ENCODE measurements at regions not wholly inside any gene's neighbourhood (a gene's known extent, or its start where the extent isn't known, plus 50 kb on each side); places are given as distances from the start of the nearest gene placed in this dataset.

GRCh38 chr3:10674578-10674977 is 141.4 kb upstream of the SLC6A11 start:
- Mint-ChIP-seq H3K36me3 (ENCODE audit: low read depth) (no peaks in the 10 kb centered on the region), H3K4me1 (peaks cover 5% of the 10 kb centered on the region; the same call in 2 of the 3 replicates), H3K4me3 (no peak overlapping the region), H3K27ac (no peak overlapping the region), H3K27me3 (ENCODE audit: insufficient read depth, low read depth, poor library complexity) (peaks cover 2% of the 10 kb centered on the region), H3K9me3 (no peaks in the 10 kb centered on the region)
- Histone ChIP-seq H3F3A (replicated peaks; ENCODE audit: low read depth) (no peaks in the 10 kb centered on the region), H2AFZ (no peak overlapping the region; the same call in 1 of the 2 replicates), H4K20me1 (replicated peaks; ENCODE audit: insufficient read depth) (no peaks in the 10 kb centered on the region), H3K36me3 (ENCODE audit: insufficient read depth) (no peaks in the 10 kb centered on the region), H3K9me2 (ENCODE audit: insufficient read depth) (no peaks in the 10 kb centered on the region), H3K4me1 (ENCODE audit: insufficient read depth) (peaks cover 14% of the 10 kb centered on the region), H3K4me3 (no peak overlapping the region), H3K27me3 (ENCODE audit: insufficient read depth) (no peaks in the 10 kb centered on the region), H3K27ac (ENCODE audit: low read depth) (no peak overlapping the region), H3K79me2 (replicated peaks; ENCODE audit: insufficient read depth) (no peaks in the 10 kb centered on the region), H3K4me2 (no peak overlapping the region)
- ATAC-seq (peak; percentile 59), DNase-seq (ENCODE audit: low spot score) (peak; percentile 13)
- TF ChIP-seq ZNF114 (CRISPR knock-in tag; IDR thresholded peaks at IDR 0.05) (no peak), JUNB (IDR thresholded peaks at IDR 0.05; ENCODE audit: unreplicated experiment) (no peak), ZNF331 (CRISPR knock-in tag; IDR thresholded peaks at IDR 0.05; ENCODE audit: low read depth) (no peak), CREB1 (CRISPR knock-in tag; IDR thresholded peaks at IDR 0.05; ENCODE audit: low read depth) (no peak), POLR2AphosphoS5 (IDR thresholded peaks at IDR 0.05; ENCODE audit: low read depth) (no peak), EZH2 (IDR thresholded peaks at IDR 0.05; ENCODE audit: low read depth, unreplicated experiment) (no peak), NANOG (IDR thresholded peaks at IDR 0.05; ENCODE audit: borderline replicate concordance) (no peak), STAT1 (IDR thresholded peaks at IDR 0.05; ENCODE audit: unreplicated experiment) (no peak), EZH2phosphoT487 (IDR thresholded peaks at IDR 0.05; ENCODE audit: unreplicated experiment) (no peak)
- TF ChIP-seq, protein P1, sequence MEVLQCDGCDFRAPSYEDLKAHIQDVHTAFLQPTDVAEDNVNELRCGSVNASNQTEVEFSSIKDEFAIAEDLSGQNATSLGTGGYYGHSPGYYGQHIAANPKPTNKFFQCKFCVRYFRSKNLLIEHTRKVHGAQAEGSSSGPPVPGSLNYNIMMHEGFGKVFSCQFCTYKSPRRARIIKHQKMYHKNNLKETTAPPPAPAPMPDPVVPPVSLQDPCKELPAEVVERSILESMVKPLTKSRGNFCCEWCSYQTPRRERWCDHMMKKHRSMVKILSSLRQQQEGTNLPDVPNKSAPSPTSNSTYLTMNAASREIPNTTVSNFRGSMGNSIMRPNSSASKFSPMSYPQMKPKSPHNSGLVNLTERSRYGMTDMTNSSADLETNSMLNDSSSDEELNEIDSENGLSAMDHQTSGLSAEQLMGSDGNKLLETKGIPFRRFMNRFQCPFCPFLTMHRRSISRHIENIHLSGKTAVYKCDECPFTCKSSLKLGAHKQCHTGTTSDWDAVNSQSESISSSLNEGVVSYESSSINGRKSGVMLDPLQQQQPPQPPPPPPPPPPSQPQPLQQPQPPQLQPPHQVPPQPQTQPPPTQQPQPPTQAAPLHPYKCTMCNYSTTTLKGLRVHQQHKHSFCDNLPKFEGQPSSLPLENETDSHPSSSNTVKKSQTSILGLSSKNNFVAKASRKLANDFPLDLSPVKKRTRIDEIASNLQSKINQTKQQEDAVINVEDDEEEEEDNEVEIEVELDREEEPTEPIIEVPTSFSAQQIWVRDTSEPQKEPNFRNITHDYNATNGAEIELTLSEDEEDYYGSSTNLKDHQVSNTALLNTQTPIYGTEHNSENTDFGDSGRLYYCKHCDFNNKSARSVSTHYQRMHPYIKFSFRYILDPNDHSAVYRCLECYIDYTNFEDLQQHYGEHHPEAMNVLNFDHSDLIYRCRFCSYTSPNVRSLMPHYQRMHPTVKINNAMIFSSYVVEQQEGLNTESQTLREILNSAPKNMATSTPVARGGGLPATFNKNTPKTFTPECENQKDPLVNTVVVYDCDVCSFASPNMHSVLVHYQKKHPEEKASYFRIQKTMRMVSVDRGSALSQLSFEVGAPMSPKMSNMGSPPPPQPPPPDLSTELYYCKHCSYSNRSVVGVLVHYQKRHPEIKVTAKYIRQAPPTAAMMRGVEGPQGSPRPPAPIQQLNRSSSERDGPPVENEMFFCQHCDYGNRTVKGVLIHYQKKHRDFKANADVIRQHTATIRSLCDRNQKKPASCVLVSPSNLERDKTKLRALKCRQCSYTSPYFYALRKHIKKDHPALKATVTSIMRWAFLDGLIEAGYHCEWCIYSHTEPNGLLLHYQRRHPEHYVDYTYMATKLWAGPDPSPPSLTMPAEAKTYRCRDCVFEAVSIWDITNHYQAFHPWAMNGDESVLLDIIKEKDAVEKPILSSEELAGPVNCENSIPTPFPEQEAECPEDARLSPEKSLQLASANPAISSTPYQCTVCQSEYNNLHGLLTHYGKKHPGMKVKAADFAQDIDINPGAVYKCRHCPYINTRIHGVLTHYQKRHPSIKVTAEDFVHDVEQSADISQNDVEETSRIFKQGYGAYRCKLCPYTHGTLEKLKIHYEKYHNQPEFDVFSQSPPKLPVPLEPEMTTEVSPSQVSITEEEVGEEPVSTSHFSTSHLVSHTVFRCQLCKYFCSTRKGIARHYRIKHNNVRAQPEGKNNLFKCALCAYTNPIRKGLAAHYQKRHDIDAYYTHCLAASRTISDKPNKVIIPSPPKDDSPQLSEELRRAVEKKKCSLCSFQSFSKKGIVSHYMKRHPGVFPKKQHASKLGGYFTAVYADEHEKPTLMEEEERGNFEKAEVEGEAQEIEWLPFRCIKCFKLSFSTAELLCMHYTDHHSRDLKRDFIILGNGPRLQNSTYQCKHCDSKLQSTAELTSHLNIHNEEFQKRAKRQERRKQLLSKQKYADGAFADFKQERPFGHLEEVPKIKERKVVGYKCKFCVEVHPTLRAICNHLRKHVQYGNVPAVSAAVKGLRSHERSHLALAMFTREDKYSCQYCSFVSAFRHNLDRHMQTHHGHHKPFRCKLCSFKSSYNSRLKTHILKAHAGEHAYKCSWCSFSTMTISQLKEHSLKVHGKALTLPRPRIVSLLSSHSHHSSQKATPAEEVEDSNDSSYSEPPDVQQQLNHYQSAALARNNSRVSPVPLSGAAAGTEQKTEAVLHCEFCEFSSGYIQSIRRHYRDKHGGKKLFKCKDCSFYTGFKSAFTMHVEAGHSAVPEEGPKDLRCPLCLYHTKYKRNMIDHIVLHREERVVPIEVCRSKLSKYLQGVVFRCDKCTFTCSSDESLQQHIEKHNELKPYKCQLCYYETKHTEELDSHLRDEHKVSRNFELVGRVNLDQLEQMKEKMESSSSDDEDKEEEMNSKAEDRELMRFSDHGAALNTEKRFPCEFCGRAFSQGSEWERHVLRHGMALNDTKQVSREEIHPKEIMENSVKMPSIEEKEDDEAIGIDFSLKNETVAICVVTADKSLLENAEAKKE (CRISPR knock-in tag; IDR thresholded peaks at IDR 0.05) = no peak
- TF ChIP-seq, protein P2, sequence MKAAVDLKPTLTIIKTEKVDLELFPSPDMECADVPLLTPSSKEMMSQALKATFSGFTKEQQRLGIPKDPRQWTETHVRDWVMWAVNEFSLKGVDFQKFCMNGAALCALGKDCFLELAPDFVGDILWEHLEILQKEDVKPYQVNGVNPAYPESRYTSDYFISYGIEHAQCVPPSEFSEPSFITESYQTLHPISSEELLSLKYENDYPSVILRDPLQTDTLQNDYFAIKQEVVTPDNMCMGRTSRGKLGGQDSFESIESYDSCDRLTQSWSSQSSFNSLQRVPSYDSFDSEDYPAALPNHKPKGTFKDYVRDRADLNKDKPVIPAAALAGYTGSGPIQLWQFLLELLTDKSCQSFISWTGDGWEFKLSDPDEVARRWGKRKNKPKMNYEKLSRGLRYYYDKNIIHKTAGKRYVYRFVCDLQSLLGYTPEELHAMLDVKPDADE (IDR thresholded peaks at IDR 0.05) = no peak
- TF ChIP-seq, protein P3, sequence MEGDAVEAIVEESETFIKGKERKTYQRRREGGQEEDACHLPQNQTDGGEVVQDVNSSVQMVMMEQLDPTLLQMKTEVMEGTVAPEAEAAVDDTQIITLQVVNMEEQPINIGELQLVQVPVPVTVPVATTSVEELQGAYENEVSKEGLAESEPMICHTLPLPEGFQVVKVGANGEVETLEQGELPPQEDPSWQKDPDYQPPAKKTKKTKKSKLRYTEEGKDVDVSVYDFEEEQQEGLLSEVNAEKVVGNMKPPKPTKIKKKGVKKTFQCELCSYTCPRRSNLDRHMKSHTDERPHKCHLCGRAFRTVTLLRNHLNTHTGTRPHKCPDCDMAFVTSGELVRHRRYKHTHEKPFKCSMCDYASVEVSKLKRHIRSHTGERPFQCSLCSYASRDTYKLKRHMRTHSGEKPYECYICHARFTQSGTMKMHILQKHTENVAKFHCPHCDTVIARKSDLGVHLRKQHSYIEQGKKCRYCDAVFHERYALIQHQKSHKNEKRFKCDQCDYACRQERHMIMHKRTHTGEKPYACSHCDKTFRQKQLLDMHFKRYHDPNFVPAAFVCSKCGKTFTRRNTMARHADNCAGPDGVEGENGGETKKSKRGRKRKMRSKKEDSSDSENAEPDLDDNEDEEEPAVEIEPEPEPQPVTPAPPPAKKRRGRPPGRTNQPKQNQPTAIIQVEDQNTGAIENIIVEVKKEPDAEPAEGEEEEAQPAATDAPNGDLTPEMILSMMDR (conservative IDR thresholded peaks at IDR 0.05; ENCODE audit: low read depth in 2 of 2) = no peak
- TF ChIP-seq, protein P4, sequence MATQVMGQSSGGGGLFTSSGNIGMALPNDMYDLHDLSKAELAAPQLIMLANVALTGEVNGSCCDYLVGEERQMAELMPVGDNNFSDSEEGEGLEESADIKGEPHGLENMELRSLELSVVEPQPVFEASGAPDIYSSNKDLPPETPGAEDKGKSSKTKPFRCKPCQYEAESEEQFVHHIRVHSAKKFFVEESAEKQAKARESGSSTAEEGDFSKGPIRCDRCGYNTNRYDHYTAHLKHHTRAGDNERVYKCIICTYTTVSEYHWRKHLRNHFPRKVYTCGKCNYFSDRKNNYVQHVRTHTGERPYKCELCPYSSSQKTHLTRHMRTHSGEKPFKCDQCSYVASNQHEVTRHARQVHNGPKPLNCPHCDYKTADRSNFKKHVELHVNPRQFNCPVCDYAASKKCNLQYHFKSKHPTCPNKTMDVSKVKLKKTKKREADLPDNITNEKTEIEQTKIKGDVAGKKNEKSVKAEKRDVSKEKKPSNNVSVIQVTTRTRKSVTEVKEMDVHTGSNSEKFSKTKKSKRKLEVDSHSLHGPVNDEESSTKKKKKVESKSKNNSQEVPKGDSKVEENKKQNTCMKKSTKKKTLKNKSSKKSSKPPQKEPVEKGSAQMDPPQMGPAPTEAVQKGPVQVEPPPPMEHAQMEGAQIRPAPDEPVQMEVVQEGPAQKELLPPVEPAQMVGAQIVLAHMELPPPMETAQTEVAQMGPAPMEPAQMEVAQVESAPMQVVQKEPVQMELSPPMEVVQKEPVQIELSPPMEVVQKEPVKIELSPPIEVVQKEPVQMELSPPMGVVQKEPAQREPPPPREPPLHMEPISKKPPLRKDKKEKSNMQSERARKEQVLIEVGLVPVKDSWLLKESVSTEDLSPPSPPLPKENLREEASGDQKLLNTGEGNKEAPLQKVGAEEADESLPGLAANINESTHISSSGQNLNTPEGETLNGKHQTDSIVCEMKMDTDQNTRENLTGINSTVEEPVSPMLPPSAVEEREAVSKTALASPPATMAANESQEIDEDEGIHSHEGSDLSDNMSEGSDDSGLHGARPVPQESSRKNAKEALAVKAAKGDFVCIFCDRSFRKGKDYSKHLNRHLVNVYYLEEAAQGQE (IDR thresholded peaks at IDR 0.05; ENCODE audit: unreplicated experiment) = no peak
